ENCODE measurements at regions not wholly inside any gene's neighbourhood (a gene's known extent, or its start where the extent isn't known, plus 50 kb on each side); places are given as distances from the start of the nearest gene placed in this dataset.

- no peak for DNase-seq
These were observed 893.8 kb upstream of the POU3F3 start for GRCh38 chr2:103960129-103960513.

DNA sequence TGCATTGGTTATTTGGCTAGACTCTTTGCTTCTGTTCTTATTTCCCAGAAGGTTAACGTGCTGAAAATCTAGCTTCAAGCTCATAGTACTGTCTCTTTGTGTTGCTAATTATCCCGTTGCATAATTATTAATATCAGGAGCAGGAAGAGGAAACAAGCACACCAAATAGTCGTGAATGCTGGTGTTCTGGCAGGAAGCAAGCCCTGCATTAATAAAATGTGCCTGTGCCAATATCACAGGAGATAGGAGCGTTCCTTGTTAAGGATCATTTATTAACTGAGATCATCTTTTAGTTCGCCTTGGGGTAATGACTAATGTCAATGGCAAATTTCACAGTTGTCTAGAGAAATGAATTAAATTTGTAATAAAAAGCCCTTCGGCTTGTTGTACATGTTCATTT lies 893.0 kb upstream of the POU3F3 start:
- DNase-seq = no peak

GRCh38 chr2:103961862-103962261 lies 892.1 kb upstream of the POU3F3 start:
- DNase-seq = no peak

DNA sequence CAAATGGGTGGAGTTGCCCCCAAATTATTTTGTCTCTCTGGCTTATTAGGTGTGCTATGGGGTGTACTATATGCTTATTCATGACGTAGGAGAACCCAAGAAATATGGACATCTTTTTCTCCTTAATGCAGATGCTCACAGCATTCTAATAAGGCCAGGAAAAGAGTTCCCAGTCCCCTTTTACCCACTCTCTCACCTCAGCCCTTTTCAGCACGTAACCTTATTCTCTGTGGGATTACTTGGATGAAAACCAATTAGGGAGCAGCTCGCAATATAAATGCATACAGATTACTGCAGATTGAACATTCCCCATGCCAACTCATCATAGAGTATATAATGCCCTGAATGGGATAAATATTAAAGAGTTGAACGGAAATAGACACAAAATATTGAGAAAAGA lies 891.2 kb upstream of the POU3F3 start:
- DNase-seq = no peak

DNA sequence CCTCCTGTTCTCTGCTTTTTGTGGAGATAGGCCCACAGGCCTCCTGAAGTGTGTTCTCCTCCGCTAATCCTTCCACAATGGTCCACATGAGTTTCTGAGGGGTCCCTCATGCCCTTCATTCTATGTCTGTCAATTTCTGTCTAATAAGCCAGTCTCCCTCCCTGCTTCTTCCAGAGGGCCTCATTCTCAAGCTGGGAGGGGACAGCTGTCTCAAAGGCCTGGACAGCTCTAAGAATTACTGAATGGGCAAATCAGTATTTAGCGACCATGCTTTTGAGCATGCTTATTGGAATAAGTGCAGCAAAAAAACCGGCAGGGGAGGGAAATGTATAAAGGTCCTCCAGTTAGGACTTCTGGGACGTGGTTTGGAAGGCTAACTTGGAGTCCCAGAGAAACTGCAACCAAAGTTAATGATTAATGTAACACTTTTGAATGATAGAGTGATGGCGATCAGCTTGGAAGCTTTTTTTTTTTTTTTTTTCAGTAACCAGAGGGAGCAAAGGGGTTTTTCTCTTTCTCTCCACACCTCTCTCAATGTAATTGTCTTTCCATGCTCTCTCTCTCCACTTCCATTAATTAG lies 890.7 kb upstream of the POU3F3 start:
- DNase-seq = no peak

DNA sequence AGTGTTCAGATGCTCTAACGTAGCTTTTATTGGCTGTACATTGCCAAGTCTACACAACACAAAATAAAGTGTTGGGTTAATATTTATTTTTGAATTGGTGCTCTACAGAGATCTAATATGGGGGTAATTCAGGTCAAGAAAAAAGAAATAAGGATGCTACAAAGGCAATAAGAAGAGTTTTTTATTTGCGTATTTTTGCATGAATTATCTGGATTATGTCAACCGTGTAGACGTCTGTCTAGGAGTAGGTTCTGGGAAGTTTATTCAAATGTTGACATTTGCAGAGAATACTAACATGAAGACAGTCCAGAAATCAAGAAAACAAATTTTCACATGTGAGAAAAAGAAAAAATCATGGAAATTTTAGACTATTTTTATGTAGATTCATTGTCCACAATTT lies 876.7 kb upstream of the POU3F3 start:
- no peak for DNase-seq

DNA sequence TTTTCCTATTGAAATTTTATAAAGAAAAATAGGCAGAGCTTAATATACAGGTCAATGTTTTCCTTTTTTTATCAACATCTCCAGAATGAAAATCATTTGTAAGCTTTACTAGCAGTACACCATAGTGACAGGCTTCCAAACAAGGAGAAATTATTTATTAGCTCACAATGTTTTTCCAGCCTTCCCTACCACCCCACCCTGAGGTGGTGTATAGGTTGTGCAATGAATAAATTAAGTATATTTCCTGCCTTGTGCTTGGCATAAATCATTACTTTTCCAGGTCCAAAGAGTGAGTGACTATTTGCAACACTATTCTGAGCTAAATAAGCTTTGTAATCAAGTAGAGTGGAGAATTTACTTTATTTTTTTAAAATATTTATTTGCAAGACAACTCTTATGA lies 876.2 kb upstream of the POU3F3 start:
- DNase-seq = no peak

DNA sequence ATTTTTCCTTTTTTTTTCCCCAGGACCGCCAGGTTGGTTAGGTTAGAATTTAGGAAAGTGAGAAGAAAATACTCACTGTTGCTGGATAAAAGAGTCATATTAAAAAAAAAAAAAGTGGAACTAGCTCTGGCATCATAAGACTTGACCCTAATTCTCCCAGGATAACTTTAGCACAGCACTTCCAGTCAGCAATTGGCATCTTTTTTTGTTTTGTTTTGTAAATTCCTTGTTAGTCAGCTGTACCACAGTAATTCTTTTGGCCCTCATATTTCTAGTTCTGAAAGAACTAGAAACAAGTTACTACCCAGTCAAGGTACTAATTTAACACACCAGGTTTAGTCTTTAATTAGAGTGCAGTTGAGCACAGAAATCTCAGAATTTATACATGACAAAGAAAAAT lies 873.5 kb upstream of the POU3F3 start:
- no peak for DNase-seq

- no peak for DNase-seq
These were observed 871.2 kb upstream of the POU3F3 start for GRCh38 chr2:103982691-103983090.

DNA sequence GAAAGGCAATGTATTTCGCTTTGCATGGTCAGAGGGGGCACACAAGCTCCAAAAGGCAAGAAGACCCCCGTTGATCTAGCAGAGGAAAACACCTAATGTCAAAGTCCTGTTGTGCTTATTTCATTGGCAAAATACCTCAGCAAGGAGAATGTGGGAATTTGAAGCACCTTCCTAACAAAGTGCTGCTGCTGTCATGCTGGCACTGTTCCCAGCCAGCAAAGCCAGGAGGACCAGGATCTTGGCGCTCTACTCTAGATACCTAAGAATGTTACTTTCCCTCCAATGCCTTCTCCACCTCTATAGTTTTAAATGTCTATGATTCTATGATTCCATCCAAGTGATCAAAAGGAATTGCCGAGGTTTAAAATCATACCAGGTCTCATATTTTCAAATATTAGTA lies 867.9 kb upstream of the POU3F3 start:
- DNase-seq = no peak

GRCh38 chr2:103991591-103991990 lies 862.3 kb upstream of the POU3F3 start:
- DNase-seq = no peak

DNA sequence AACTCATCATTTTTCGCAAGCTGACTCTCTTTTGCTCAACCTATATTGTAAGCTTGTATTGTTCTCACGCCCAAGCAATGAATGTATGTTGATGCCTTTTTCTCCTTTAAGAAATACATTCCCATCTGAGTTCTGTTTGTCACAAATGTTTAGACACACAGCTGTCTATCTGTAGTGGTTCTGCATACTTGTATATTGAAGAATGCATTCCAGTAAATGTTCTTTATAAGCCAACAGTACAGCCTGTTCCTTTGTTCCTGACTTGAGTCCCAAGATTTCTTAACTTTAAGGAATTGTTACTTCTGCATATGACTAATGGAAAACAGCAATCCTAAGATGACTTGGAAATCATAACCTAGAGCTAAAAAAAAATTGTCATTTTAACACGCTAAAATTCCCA lies 849.1 kb upstream of the POU3F3 start:
- no peak for DNase-seq

GRCh38 chr2:104016801-104017200 lies 837.1 kb upstream of the POU3F3 start:
- DNase-seq = no peak

GRCh38 chr2:104023306-104023705 lies 830.6 kb upstream of the POU3F3 start:
- no peak for DNase-seq

GRCh38 chr2:104023765-104024164 lies 830.1 kb upstream of the POU3F3 start:
- DNase-seq = no peak

DNA sequence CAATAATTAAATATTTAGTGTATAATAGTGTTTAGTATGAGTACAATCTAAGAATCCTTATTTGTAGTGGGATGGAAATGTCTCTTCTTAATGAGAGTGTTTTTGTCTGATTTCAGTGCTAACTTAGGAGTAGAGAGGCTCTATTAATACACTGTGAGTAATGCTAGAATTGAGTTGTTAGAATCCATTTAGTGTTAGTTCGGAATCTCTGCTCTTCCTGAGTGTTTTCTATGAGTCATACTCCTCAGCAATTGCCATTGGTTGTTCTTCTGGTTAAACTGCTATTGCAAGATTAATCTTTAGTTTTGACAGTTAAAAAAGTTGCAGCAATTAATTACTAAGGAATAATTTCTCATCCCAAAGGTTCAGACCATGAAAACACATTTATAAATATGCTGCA lies 828.6 kb upstream of the POU3F3 start:
- DNase-seq = no peak

DNA sequence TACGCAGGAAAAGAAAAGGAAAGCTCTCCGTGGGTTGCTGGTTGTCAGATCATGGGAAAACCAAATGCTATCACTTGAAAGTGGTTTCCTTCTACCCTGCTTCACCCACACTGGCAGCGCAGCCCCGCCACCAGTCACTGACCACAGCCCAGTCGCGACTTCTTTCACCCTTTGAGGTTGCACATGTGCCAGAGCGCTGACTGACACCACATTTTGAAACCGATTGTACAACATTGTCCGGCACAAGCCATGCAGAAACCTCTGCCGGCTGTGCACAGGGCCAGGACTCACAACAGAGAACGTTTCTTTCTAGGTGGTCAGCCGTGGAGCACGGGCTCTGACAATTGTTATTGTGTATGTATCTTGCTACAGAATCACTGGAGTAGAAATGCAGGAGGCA lies 827.2 kb upstream of the POU3F3 start:
- no peak for DNase-seq

DNA sequence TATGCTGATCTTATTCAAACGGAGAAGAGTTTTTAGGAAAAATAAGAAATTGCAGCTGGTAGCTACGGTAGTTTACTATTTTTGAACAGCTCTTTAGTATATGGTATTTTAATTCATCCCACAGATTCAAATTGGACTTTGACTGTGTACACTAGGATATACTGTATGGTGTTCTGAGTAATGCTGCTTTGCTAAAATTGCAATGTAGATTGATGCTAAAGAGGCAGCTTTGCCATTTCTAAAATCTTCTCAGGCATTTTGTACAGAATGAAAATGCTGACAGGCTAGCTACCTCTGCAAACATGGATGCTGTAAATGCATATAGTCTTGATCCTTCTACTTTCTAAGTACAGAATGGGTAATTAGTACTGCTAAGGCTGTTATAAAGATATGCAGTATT lies 826.6 kb upstream of the POU3F3 start:
- no peak for DNase-seq

DNA sequence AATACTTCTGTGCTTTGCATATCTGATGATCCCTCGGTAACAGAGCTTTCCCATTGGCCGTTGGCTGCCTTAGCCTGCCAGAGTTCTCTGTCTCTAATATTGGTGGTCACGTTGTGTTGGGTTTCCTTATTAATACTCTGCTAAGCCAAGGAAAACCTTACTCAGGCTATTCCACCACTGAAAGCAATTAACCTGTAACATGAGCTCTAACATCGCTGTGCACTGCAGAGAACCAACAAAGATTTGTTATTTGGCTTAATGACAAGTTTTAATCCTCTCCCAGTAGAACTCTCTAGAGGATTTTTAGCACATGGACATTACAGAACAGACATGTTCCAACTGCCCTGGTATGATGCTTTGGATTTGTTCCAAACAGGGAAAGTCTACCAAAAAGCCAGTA lies 825.9 kb upstream of the POU3F3 start:
- no peak for DNase-seq

DNA sequence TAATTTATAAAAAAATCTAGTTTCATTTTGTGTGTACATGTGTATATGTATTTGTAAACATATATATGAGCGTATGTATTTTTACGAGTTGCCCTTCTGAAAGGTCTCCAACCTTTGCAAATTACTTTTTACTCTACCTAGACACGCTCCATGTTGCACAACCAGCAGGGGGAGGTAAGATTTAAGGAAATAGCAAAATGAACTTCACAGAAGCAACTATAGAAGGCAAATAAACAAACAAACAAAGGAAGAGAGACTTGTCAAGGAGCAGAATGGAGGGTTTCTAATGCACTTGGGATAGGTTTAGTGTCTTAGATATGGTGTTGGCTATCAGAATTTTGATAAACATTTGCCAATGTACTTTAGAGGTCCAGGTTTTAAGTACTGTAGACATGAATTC lies 820.5 kb upstream of the POU3F3 start:
- no peak for DNase-seq

- no peak for DNase-seq
These were observed 813.1 kb upstream of the POU3F3 start for GRCh38 chr2:104040771-104041170.

DNA sequence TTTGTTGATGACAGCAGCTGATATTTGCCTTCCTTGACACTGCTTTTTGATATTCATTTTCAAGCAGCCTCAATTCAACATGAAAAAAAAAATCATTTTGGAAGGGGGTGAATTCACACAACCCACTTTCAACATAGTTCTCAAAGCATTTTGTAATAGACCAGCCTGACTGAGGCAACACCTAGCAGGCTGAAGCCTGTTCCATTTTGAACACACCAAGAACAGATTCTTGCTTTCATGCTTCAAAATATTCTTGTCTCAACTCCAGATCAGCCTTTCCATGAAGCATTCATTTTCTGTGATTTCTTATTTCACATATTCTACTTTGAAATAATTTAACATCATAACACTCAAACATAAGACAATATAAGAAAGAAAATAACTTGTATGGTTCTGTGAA lies 812.6 kb upstream of the POU3F3 start:
- DNase-seq = no peak

DNA sequence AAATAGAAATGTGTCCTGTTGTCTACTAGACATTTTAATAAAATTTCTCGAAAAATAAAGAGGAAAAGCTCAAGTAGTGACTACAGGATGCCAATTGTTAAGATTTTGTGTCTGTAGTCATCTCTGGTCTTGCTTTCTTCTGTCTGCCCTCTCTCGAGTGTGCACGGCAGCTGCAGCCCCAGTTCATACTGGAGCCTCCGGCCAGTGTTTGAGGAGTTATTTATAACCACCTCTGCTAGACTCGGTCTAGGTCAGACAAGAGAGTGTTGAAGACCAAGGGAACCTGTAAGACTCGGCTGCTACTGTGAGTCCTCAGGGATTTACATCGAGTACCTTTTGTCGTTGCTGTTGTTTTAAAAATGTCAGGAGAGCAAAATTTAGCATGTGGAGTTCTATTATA lies 810.1 kb upstream of the POU3F3 start:
- no peak for DNase-seq

DNA sequence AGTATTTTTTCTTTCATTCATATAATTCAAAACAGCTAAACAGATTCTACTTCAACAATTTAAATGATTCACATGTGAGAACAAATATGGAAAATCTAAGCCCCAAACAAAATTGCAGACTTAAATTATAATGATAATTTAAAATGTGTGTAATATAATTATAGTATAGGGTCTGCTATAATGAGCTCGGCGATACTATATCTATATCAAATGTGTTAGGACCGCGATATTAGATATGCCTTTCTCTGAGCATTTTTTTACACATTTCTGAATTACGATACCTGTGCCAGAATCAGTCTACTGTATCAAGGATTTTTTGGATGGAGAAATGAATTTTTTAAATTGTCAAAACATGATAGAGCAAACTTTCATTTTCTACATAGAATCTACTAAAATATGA lies 808.8 kb upstream of the POU3F3 start:
- no peak for DNase-seq

- DNase-seq = no peak
These were observed 807.4 kb upstream of the POU3F3 start for GRCh38 chr2:104046466-104046865.

DNA sequence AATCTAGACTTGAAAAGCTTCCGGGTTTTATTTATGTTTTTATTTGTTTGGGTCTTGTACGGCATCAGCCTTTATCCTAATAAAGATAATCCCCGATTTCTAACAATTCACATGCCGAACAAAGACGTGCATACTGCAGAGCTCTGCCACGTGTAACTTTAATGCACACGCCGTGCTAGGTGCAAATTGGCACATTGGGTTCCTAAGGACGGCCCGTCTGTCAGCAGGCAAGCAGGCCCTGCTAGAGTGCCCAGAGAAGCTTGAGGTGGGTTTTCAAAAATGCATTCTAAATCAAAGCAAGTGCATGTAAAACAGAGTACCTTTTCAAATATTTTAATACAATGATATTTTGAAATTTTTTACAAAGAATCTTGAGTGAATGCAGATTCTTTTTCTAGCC lies 806.4 kb upstream of the POU3F3 start:
- DNase-seq = no peak
